Retinal pigment epithelial cell (primary cell): ENCODE measurements at regions not wholly inside any gene's neighbourhood (a gene's known extent, or its start where the extent isn't known, plus 50 kb on each side); places are given as distances from the start of the nearest gene placed in this dataset.

Source experiments
- DNase-seq: peaks from one replicate; pipeline ENCODE4 v3.0.0-alpha.2; 2010; ENCODE audit warnings: low read depth
- H3K4me3 ChIP-seq: 2 replicates; pipeline ENCODE4 v1.5.1; 2011; ENCODE audit warnings: mild to moderate bottlenecking, low read length, control low read depth, moderate library complexity
- CTCF ChIP-seq: conservative IDR thresholded peaks from 2 replicates; pipeline ENCODE4 v1.5.1; 2011; ENCODE audit warnings: low read depth, low read length, control low read depth, inconsistent platforms

GRCh38 chr9:89991204-89991790 is 386.5 kb downstream of the GADD45G start:
- no peak overlapping the region for H3K4me3 ChIP-seq
- TF ChIP-seq CTCF: no peak
- no peak for DNase-seq

- TF ChIP-seq CTCF: no peak
- no peak overlapping the region for H3K4me3 ChIP-seq
Measured at GRCh38 chr9:89992326-89993198, 387.8 kb downstream of the GADD45G start.

GRCh38 chr9:89993678-89994630 is 389.1 kb downstream of the GADD45G start:
- no peak overlapping the region for H3K4me3 ChIP-seq
- no peak for DNase-seq
- no peak for TF ChIP-seq CTCF

More at GRCh38 chr9:89992326-89993198, 387.8 kb downstream of the GADD45G start:
- no peak for DNase-seq

- no peak overlapping the region for H3K4me3 ChIP-seq
- no peak for DNase-seq
- TF ChIP-seq CTCF: no peak
Measured at GRCh38 chr9:89994988-89995613, 390.3 kb downstream of the GADD45G start.

- no peak overlapping the region for H3K4me3 ChIP-seq
- no peak for TF ChIP-seq CTCF
- DNase-seq: no peak
Measured at GRCh38 chr9:89996116-89996515, 391.3 kb downstream of the GADD45G start.

- no peak for TF ChIP-seq CTCF
- DNase-seq: no peak
- no peak overlapping the region for H3K4me3 ChIP-seq
Measured at GRCh38 chr9:89996773-89997172, 392.0 kb downstream of the GADD45G start.
